ENCODE measurements at regions not wholly inside any gene's neighbourhood (a gene's known extent, or its start where the extent isn't known, plus 50 kb on each side); places are given as distances from the start of the nearest gene placed in this dataset.

GRCh38 chr6:16832721-16833120 is 71.5 kb upstream of the ATXN1 start (continued):
- TF ChIP-seq EZH2 (IDR thresholded peaks at IDR 0.05; ENCODE audit: borderline replicate concordance, control insufficient read depth, low read depth, low read length) = no peak
- TF ChIP-seq RAD21 (IDR thresholded peaks at IDR 0.05; ENCODE audit: insufficient read depth, low read depth, low read length) = no peak
- TF ChIP-seq ZBTB11 (CRISPR knock-in tag; IDR thresholded peaks at IDR 0.05) = no peak
- no peak for TF ChIP-seq TCF3 (IDR thresholded peaks at IDR 0.05; ENCODE audit: borderline replicate concordance, insufficient read depth, low read depth, low read length)
- TF ChIP-seq MTA3 (IDR thresholded peaks at IDR 0.05; ENCODE audit: borderline replicate concordance, low read length) = no peak
- TF ChIP-seq, protein P1, sequence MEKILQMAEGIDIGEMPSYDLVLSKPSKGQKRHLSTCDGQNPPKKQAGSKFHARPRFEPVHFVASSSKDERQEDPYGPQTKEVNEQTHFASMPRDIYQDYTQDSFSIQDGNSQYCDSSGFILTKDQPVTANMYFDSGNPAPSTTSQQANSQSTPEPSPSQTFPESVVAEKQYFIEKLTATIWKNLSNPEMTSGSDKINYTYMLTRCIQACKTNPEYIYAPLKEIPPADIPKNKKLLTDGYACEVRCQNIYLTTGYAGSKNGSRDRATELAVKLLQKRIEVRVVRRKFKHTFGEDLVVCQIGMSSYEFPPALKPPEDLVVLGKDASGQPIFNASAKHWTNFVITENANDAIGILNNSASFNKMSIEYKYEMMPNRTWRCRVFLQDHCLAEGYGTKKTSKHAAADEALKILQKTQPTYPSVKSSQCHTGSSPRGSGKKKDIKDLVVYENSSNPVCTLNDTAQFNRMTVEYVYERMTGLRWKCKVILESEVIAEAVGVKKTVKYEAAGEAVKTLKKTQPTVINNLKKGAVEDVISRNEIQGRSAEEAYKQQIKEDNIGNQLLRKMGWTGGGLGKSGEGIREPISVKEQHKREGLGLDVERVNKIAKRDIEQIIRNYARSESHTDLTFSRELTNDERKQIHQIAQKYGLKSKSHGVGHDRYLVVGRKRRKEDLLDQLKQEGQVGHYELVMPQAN (conservative IDR thresholded peaks at IDR 0.05) = no peak
- TF ChIP-seq ZNF207 (IDR thresholded peaks at IDR 0.05; ENCODE audit: borderline replicate concordance) = no peak
- TF ChIP-seq FOXK2 (IDR thresholded peaks at IDR 0.05) = no peak
